ENCODE measurements at regions not wholly inside any gene's neighbourhood (a gene's known extent, or its start where the extent isn't known, plus 50 kb on each side); places are given as distances from the start of the nearest gene placed in this dataset.

DNA sequence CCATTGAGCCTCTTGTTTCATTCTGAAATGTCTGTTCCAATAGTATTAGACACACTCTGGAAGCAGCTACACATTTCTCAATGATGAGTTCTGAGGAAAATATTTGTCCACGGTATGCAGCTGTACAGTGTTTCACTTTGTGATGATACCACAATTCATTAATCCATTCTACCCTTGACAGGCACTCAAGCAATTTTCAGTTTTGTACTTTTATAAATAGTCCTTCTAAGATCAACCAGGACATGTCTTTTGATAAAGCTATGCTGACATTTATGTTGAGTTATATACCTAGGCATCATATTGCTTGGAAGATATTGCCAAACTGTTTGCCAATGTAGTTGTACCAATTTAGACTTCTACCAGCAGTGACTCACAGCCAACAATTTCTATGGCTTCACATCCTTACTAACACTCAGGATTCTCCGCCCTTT lies 165.1 kb upstream of the COL8A1 start:
- TF ChIP-seq POLR2A (IDR thresholded peaks at IDR 0.05; ENCODE audit: low read depth, low read length) (no peak), POLR2AphosphoS5 (IDR thresholded peaks at IDR 0.05; ENCODE audit: low read depth, low read length) (no peak), TAF1 (IDR thresholded peaks at IDR 0.05; ENCODE audit: low read depth, low read length) (no peak), PAX5 (IDR thresholded peaks at IDR 0.05; ENCODE audit: insufficient read depth, low read length, severe bottlenecking) (no peak)
